ENCODE measurements at regions not wholly inside any gene's neighbourhood (a gene's known extent, or its start where the extent isn't known, plus 50 kb on each side); places are given as distances from the start of the nearest gene placed in this dataset.

DNA sequence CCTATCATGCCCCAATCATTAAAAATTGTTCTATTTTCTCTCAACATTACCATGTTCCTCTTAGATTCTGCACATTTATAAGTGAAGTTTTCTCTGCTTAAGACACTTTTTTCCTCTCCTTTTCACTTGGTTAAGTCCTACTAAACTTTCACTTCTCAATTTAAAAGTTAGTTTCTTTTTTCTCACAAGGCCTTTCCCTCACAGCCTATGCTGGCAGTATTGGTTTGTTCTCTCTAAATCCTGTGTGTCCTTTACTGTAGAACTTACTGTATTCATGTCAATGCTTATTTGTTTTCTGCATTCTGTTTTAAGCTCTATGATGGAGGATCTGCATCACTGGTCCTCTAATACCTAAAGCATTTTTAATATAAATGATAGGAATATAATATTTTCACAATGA, 2816.6 kb downstream of the PCDH9 start (continued):
- no peak for TF ChIP-seq SIN3B (IDR thresholded peaks at IDR 0.05; ENCODE audit: low read length)
- TF ChIP-seq HCFC1 (IDR thresholded peaks at IDR 0.05; ENCODE audit: low read depth, low read length) = no peak
- no peak for TF ChIP-seq ZBTB7A (CRISPR knock-in tag; IDR thresholded peaks at IDR 0.05)

DNA sequence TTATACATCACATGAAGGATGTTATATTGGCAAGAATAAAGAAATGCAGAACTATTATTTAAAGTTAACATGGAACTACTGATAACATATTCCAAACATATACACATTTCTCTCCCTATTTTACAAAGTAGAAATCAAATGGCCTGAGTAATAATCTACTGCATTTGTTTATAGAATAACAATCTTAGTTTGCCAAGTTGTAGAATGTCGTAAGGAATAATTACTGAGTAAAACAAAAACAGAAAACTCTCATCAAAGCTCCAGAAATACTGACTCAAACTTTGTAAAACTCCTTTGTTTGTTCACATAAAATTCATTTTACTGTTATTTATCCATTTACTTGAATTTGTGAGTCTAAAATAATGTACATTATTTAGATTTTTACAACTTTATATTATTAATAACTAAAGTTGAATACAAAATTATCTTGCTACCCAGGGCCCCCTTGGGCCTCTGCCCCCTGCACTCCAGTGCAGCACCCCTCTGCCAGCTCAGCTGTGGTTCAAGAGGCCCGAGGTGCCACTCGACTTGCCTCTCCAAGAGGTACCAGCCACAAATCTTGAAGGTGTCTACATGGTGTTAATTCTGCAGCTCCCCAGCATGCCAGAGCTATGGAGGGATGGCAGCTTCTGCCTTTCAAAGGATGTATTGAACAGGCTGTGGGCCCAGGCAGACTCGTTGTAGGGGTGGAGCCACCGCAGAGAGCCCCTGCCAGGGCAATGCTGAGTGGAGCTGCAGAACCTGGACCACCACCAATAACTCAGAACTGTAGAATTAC, 2819.7 kb downstream of the PCDH9 start:
- no peak for FAIRE-seq
- Histone ChIP-seq H3K4me2 (ENCODE audit: low read depth, low read length) (no peak overlapping the region), H3K36me3 (replicated peaks in 1 of 2; ENCODE audit: control insufficient read depth in 1 of 2, insufficient read depth in 2 of 2, low read length in 2 of 2) (no peaks in the 10 kb centered on the region), H3K4me1 (ENCODE audit: insufficient read depth, low read length) (no peaks in the 10 kb centered on the region), H3K4me3 (replicated peaks in 1 of 3; ENCODE audit: insufficient read depth in 1 of 3, low read depth in 2 of 3, low read length in 3 of 3) (no peak overlapping the region), H3K27ac (ENCODE audit: extremely low read length, insufficient read depth, low read length) (no peak overlapping the region), H3K27me3 (ENCODE audit: control insufficient read depth in 1 of 2, insufficient read depth in 2 of 2, low read length in 2 of 2) (no peaks in the 10 kb centered on the region; a peak in 1 of 5 replicates), H3K79me2 (ENCODE audit: insufficient read depth, low read length) (no peaks in the 10 kb centered on the region), H3K9me3 (ENCODE audit: low read length) (no peaks in the 10 kb centered on the region), H4K20me1 (ENCODE audit: insufficient read depth, low read length) (no peaks in the 10 kb centered on the region), H2AFZ (ENCODE audit: low read length) (no peak overlapping the region), H3K9ac (ENCODE audit: insufficient read depth, low read depth, low read length) (no peak overlapping the region)
- CTCF ChIA-PET (ENCODE audit: low intra/inter-chr PET ratio, low total read pairs) = no interaction called here
- ATAC-seq = no peak
- 0% methylated on average over 5 of the region's 5 CpGs for WGBS (ENCODE audit: low lambda C conversion rate)
- no TSS peak for BruUV-seq (replicated peaks)
- DNase-seq (ENCODE audit: low spot score) = no peak
- POLR2A ChIA-PET = no interaction called here
- in situ Hi-C loops (cut with HindIII; ENCODE audit: extremely low pct_ligation_motif_present, low pct_unique_long_range_greater_than_20kb) (no loop called here), intact Hi-C loops (cut with micrococcal nuclease; ENCODE audit: unreplicated experiment) (no loop called here)
- TF ChIP-seq, protein P1, sequence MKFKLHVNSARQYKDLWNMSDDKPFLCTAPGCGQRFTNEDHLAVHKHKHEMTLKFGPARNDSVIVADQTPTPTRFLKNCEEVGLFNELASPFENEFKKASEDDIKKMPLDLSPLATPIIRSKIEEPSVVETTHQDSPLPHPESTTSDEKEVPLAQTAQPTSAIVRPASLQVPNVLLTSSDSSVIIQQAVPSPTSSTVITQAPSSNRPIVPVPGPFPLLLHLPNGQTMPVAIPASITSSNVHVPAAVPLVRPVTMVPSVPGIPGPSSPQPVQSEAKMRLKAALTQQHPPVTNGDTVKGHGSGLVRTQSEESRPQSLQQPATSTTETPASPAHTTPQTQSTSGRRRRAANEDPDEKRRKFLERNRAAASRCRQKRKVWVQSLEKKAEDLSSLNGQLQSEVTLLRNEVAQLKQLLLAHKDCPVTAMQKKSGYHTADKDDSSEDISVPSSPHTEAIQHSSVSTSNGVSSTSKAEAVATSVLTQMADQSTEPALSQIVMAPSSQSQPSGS (CRISPR knock-in tag; IDR thresholded peaks at IDR 0.05) = no peak
- TF ChIP-seq SYNCRIP (IDR thresholded peaks at IDR 0.05; ENCODE audit: insufficient read depth, low read depth, low read length) = no peak
- no peak for TF ChIP-seq CBX1 (IDR thresholded peaks at IDR 0.05; ENCODE audit: low read depth)
- TF ChIP-seq GATAD2A (CRISPR knock-in tag; IDR thresholded peaks at IDR 0.05) = no peak
- TF ChIP-seq HNRNPUL1 (IDR thresholded peaks at IDR 0.05; ENCODE audit: low read depth, low read length) = no peak
- TF ChIP-seq, protein P2, sequence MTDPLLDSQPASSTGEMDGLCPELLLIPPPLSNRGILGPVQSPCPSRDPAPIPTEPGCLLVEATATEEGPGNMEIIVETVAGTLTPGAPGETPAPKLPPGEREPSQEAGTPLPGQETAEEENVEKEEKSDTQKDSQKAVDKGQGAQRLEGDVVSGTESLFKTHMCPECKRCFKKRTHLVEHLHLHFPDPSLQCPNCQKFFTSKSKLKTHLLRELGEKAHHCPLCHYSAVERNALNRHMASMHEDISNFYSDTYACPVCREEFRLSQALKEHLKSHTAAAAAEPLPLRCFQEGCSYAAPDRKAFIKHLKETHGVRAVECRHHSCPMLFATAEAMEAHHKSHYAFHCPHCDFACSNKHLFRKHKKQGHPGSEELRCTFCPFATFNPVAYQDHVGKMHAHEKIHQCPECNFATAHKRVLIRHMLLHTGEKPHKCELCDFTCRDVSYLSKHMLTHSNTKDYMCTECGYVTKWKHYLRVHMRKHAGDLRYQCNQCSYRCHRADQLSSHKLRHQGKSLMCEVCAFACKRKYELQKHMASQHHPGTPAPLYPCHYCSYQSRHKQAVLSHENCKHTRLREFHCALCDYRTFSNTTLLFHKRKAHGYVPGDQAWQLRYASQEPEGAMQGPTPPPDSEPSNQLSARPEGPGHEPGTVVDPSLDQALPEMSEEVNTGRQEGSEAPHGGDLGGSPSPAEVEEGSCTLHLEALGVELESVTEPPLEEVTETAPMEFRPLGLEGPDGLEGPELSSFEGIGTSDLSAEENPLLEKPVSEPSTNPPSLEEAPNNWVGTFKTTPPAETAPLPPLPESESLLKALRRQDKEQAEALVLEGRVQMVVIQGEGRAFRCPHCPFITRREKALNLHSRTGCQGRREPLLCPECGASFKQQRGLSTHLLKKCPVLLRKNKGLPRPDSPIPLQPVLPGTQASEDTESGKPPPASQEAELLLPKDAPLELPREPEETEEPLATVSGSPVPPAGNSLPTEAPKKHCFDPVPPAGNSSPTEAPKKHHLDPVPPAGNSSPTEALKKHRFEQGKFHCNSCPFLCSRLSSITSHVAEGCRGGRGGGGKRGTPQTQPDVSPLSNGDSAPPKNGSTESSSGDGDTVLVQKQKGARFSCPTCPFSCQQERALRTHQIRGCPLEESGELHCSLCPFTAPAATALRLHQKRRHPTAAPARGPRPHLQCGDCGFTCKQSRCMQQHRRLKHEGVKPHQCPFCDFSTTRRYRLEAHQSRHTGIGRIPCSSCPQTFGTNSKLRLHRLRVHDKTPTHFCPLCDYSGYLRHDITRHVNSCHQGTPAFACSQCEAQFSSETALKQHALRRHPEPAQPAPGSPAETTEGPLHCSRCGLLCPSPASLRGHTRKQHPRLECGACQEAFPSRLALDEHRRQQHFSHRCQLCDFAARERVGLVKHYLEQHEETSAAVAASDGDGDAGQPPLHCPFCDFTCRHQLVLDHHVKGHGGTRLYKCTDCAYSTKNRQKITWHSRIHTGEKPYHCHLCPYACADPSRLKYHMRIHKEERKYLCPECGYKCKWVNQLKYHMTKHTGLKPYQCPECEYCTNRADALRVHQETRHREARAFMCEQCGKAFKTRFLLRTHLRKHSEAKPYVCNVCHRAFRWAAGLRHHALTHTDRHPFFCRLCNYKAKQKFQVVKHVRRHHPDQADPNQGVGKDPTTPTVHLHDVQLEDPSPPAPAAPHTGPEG (CRISPR knock-in tag; IDR thresholded peaks at IDR 0.05) = no peak
- no peak for TF ChIP-seq GLI4 (CRISPR knock-in tag; IDR thresholded peaks at IDR 0.05; ENCODE audit: borderline replicate concordance)
- no peak for TF ChIP-seq HHEX (CRISPR knock-in tag; IDR thresholded peaks at IDR 0.05)
- no peak for TF ChIP-seq ELF3 (CRISPR knock-in tag; IDR thresholded peaks at IDR 0.05)
- no peak for TF ChIP-seq AKAP8 (CRISPR knock-in tag; IDR thresholded peaks at IDR 0.05)
- TF ChIP-seq IRX3 (CRISPR knock-in tag; IDR thresholded peaks at IDR 0.05; ENCODE audit: borderline replicate concordance, low read depth) = no peak
- no peak for TF ChIP-seq ZNF674 (CRISPR knock-in tag; IDR thresholded peaks at IDR 0.05; ENCODE audit: low read depth)
